PC-9 (cell line): ENCODE measurements at regions not wholly inside any gene's neighbourhood (a gene's known extent, or its start where the extent isn't known, plus 50 kb on each side); places are given as distances from the start of the nearest gene placed in this dataset.

ENCODE experiments used
- EZH2 ChIP-seq: fragments of 200-600 bp; sonication (generic); IDR thresholded peaks from 2 replicates; pipeline ENCODE4 v1.8.0; 2017; ENCODE audit warnings: antibody characterized with exemption, low read depth
- TF ChIP-seq, protein P1 (sequence below): fragments of 200-600 bp; sonication (generic); conservative IDR thresholded peaks from 2 replicates; pipeline ENCODE4 v1.6.1; 2017; ENCODE audit warnings: mixed run types, antibody characterized with exemption, mild to moderate bottlenecking, moderate library complexity

- no peak for TF ChIP-seq EZH2
- TF ChIP-seq, protein P1, sequence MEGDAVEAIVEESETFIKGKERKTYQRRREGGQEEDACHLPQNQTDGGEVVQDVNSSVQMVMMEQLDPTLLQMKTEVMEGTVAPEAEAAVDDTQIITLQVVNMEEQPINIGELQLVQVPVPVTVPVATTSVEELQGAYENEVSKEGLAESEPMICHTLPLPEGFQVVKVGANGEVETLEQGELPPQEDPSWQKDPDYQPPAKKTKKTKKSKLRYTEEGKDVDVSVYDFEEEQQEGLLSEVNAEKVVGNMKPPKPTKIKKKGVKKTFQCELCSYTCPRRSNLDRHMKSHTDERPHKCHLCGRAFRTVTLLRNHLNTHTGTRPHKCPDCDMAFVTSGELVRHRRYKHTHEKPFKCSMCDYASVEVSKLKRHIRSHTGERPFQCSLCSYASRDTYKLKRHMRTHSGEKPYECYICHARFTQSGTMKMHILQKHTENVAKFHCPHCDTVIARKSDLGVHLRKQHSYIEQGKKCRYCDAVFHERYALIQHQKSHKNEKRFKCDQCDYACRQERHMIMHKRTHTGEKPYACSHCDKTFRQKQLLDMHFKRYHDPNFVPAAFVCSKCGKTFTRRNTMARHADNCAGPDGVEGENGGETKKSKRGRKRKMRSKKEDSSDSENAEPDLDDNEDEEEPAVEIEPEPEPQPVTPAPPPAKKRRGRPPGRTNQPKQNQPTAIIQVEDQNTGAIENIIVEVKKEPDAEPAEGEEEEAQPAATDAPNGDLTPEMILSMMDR, result no peak
Observed at GRCh38 chr7:96775046-96775445, 65.4 kb upstream of the SEM1 start.
